ENCODE measurements at regions not wholly inside any gene's neighbourhood (a gene's known extent, or its start where the extent isn't known, plus 50 kb on each side); places are given as distances from the start of the nearest gene placed in this dataset.

DNA sequence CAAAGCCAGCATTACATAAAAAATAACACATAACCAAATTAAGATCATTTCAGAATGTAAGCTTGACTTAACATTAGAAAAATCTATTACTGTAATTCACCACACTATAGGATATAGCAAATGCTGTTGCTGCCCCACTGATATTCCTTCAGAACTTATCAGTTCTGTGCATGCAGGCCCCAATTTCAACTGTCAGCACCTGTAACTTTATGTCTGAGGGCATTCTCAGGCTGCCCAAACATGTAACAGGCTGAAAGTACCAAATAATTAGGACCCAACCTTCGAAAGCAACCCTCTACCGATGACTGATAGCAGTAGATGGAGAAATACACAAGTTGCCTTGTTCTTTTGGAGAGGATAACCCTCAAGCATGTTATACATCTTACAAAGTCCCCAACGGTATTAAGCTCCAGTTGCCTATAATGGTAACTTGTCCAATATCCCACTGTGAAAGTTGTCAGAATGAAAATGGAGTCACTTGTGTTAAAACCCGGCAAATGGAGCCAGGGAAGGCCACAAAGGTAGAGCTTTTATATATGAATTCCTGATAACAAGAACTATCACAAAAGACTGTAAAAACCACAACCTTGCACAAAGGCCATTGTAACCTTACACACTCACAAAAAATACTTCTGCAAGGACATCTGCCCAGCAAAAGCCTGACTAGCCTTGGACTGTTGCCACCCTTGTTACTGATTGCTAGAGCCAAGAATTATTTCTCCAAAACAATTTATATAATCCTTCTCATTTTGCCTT, 66.9 kb upstream of the ZNF746 start:
- DNase-seq (ENCODE audit: low read depth, low spot score) (no peak), FAIRE-seq (no peak)
- H3K9ac ChIP-seq (replicated peaks; ENCODE audit: extremely low read depth, insufficient read depth, low read length) = no peak overlapping the region
- ChIA-PET CTCF (no interaction called here), POLR2A (no interaction called here)
- peaks cover 6 to 10% of the 10 kb centered on the region in 2 experiments for H3K36me3 ChIP-seq (ENCODE audit: control insufficient read depth in 2 of 2, extremely low read depth in 1 of 2, insufficient read depth in 2 of 2, low read length in 2 of 2)
- no peak overlapping the region for H2AFZ ChIP-seq (ENCODE audit: low read depth, low read length)
- intact Hi-C loops (cut with micrococcal nuclease) = no loop called here
- no peak overlapping the region for H3K27ac ChIP-seq (ENCODE audit: insufficient read depth, low read depth, low read length)
- H4K20me1 ChIP-seq (replicated peaks; ENCODE audit: control insufficient read depth, extremely low read depth, insufficient read depth, low read length) = no peaks in the 10 kb centered on the region
- no TSS peak for BruUV-seq (replicated peaks)
- dilution Hi-C loops (cut with MboI; ENCODE audit: extremely low pct_ligation_motif_present, low sequenced_read_pairs) = no loop called here
- peaks cover 3% of the 10 kb centered on the region for H3K79me2 ChIP-seq (ENCODE audit: control insufficient read depth, insufficient read depth, low read length)
- no peak overlapping the region for H3K4me3 ChIP-seq (replicated peaks in 1 of 3; ENCODE audit: insufficient read depth in 1 of 3, low read depth in 1 of 3, low read length in 3 of 3)
- H3K27me3 ChIP-seq (ENCODE audit: control insufficient read depth in 2 of 2, insufficient read depth in 2 of 2, low read length in 2 of 2) = no peaks in the 10 kb centered on the region
- no peaks in the 10 kb centered on the region for H3K9me3 ChIP-seq (replicated peaks; ENCODE audit: control insufficient read depth, insufficient read depth, low read length)
- H3K4me2 ChIP-seq (ENCODE audit: insufficient read depth, low read length) = no peak overlapping the region
- no peaks in the 10 kb centered on the region for H3K9me1 ChIP-seq (replicated peaks; ENCODE audit: control insufficient read depth, extremely low read depth, insufficient read depth, low read length)
- no peaks in the 10 kb centered on the region for H3K4me1 ChIP-seq (ENCODE audit: control insufficient read depth, extremely low read depth, insufficient read depth, low read length)
- no peak for TF ChIP-seq JUN (IDR thresholded peaks at IDR 0.05; ENCODE audit: borderline replicate concordance, insufficient read depth, insufficient read length, low read depth)
- no peak for TF ChIP-seq CTCF (IDR thresholded peaks at IDR 0.05; ENCODE audit: extremely low read depth in 1 of 2, insufficient read depth in 1 of 2, low read depth in 1 of 2, low read length in 2 of 2)
- TF ChIP-seq POLR2AphosphoS5 (IDR thresholded peaks at IDR 0.05; ENCODE audit: insufficient read depth, low read depth, low read length) = no peak
- TF ChIP-seq, protein P1, sequence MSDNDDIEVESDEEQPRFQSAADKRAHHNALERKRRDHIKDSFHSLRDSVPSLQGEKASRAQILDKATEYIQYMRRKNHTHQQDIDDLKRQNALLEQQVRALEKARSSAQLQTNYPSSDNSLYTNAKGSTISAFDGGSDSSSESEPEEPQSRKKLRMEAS (IDR thresholded peaks at IDR 0.05; ENCODE audit: insufficient read depth, insufficient read length) = no peak
- no peak for TF ChIP-seq POLR2A (IDR thresholded peaks at IDR 0.05; ENCODE audit: low read depth, low read length)
- no peak for TF ChIP-seq GATA2 (IDR thresholded peaks at IDR 0.05; ENCODE audit: insufficient read depth, insufficient read length, low read depth, low read length)
- TF ChIP-seq EZH2 (IDR thresholded peaks at IDR 0.05; ENCODE audit: borderline replicate concordance, low read depth, low read length, severe bottlenecking) = no peak
- no peak for TF ChIP-seq FOS (IDR thresholded peaks at IDR 0.05; ENCODE audit: borderline replicate concordance, insufficient read depth, low read length)
- no peak for TF ChIP-seq MYC (IDR thresholded peaks at IDR 0.05; ENCODE audit: low read depth, low read length)
